ENCODE measurements at regions not wholly inside any gene's neighbourhood (a gene's known extent, or its start where the extent isn't known, plus 50 kb on each side); places are given as distances from the start of the nearest gene placed in this dataset.

- WGBS, 2 donors: 88 to 95% methylated on average over 3 of the region's 3 CpGs
- H3K4me3 ChIP-seq (ENCODE audit: low read depth, poor library complexity, severe bottlenecking): no peak overlapping the region
- DNase-seq (ENCODE audit: low spot score in 2 of 2): no peak
- TF ChIP-seq, protein P1, sequence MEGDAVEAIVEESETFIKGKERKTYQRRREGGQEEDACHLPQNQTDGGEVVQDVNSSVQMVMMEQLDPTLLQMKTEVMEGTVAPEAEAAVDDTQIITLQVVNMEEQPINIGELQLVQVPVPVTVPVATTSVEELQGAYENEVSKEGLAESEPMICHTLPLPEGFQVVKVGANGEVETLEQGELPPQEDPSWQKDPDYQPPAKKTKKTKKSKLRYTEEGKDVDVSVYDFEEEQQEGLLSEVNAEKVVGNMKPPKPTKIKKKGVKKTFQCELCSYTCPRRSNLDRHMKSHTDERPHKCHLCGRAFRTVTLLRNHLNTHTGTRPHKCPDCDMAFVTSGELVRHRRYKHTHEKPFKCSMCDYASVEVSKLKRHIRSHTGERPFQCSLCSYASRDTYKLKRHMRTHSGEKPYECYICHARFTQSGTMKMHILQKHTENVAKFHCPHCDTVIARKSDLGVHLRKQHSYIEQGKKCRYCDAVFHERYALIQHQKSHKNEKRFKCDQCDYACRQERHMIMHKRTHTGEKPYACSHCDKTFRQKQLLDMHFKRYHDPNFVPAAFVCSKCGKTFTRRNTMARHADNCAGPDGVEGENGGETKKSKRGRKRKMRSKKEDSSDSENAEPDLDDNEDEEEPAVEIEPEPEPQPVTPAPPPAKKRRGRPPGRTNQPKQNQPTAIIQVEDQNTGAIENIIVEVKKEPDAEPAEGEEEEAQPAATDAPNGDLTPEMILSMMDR (IDR thresholded peaks at IDR 0.05): no peak
- TF ChIP-seq POLR2A (IDR thresholded peaks at IDR 0.05): no peak
- intact Hi-C loops (cut with DNase I; ENCODE audit: low total_unique reads): no loop called here
Observed at GRCh38 chr15:70320077-70320476, 222.4 kb upstream of the TLE3 start.

GRCh38 chr15:70319466-70319865, 221.7 kb upstream of the TLE3 start:
- WGBS, 2 donors: 71 to 76% methylated on average over 4 of the region's 4 CpGs
- no peak for TF ChIP-seq POLR2A (IDR thresholded peaks at IDR 0.05)
- TF ChIP-seq, protein P1 (IDR thresholded peaks at IDR 0.05): no peak
- no peak for DNase-seq (ENCODE audit: low spot score in 2 of 2)
- no peak overlapping the region for H3K4me3 ChIP-seq (ENCODE audit: low read depth, poor library complexity, severe bottlenecking)
- intact Hi-C loops (cut with DNase I; ENCODE audit: low total_unique reads): no loop called here

- H3K4me3 ChIP-seq (ENCODE audit: low read depth, poor library complexity, severe bottlenecking): no peak overlapping the region
- TF ChIP-seq POLR2A (IDR thresholded peaks at IDR 0.05): no peak
- TF ChIP-seq, protein P1 (IDR thresholded peaks at IDR 0.05): no peak
- DNase-seq (ENCODE audit: low spot score in 2 of 2): peak in 1 of 2 donors; percentile 61
- WGBS, 2 donors: 31 to 33% methylated on average over 11 of the region's 11 CpGs
- intact Hi-C loops (cut with DNase I; ENCODE audit: low total_unique reads): no loop called here
Observed at GRCh38 chr15:70318594-70319465, 221.1 kb upstream of the TLE3 start.

GRCh38 chr15:70316059-70316600, 218.4 kb upstream of the TLE3 start:
- TF ChIP-seq, protein P1 (IDR thresholded peaks at IDR 0.05): no peak
- no peak for TF ChIP-seq POLR2A (IDR thresholded peaks at IDR 0.05)
- H3K4me3 ChIP-seq (ENCODE audit: low read depth, poor library complexity, severe bottlenecking): no peak overlapping the region
- WGBS, 2 donors: 91% methylated on average over 8 of the region's 8 CpGs
- no peak for DNase-seq (ENCODE audit: low spot score in 2 of 2)
- intact Hi-C loops (cut with DNase I; ENCODE audit: low total_unique reads): no loop called here

DNA sequence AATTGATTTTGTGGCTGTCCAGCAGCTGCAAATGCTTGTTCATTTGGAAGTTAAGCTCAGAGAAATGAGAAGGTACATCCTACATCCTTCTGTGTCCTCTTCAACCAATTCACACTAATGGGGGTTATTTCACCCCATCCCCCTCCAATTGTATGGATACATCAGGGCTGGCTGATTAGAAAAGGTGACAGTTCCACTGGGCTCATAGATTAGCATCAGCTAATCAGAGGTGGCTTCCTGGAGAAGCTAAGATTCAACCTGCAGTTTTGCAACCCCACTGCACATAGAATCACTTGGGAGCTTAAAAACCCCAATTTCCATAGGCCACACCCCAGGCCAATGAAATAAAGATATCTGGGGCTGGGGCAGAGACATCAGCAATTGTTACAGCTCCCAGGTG, 217.7 kb upstream of the TLE3 start:
- intact Hi-C loops (cut with DNase I; ENCODE audit: low total_unique reads): no loop called here
- no peak for TF ChIP-seq POLR2A (IDR thresholded peaks at IDR 0.05)
- TF ChIP-seq, protein P1 (IDR thresholded peaks at IDR 0.05): no peak

More for the DNA sequence above, 217.7 kb upstream of the TLE3 start:
- no peak for DNase-seq (ENCODE audit: low spot score in 2 of 2)
- H3K4me3 ChIP-seq (ENCODE audit: low read depth, poor library complexity, severe bottlenecking): no peak overlapping the region
